DOHH2 (cell line): ENCODE measurements at regions not wholly inside any gene's neighbourhood (a gene's known extent, or its start where the extent isn't known, plus 50 kb on each side); places are given as distances from the start of the nearest gene placed in this dataset.

ENCODE experiments used
- EZH2phosphoT487 ChIP-seq: fragments of 200-600 bp; sonication (generic); IDR thresholded peaks from 2 replicates; pipeline ENCODE4 v1.6.1; 2017; ENCODE audit warnings: borderline replicate concordance, mild to moderate bottlenecking, antibody characterized with exemption, low read length, moderate library complexity, mixed read lengths
- TF ChIP-seq, protein P1 (sequence below): fragments of 200-600 bp; sonication (generic); IDR thresholded peaks from one replicate; pipeline ENCODE4 v1.5.1; 2014; ENCODE audit warnings: antibody characterized with exemption, mild to moderate bottlenecking, low read depth, low read length; ENCODE audit not compliant: poor library complexity, severe bottlenecking

DNA sequence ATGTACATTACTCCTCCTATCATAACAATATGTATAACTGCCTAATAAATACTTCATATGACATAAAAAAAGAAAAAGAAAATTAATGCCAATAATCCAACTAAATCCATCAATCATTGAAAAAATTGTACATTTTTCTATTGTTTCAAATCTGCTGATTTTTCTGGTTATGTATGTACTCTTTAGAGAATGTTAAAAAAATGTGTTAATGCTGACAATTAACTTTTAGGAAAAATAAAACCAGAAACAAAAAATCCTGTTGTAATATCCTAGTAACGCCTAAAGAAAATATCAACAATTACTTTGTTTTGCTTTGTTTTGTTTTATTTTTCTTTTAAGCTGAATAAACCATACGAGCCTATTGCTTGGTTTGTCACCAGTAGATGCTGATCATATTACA, 213.9 kb upstream of the USP25 start:
- TF ChIP-seq EZH2phosphoT487 = no peak
- TF ChIP-seq, protein P1, sequence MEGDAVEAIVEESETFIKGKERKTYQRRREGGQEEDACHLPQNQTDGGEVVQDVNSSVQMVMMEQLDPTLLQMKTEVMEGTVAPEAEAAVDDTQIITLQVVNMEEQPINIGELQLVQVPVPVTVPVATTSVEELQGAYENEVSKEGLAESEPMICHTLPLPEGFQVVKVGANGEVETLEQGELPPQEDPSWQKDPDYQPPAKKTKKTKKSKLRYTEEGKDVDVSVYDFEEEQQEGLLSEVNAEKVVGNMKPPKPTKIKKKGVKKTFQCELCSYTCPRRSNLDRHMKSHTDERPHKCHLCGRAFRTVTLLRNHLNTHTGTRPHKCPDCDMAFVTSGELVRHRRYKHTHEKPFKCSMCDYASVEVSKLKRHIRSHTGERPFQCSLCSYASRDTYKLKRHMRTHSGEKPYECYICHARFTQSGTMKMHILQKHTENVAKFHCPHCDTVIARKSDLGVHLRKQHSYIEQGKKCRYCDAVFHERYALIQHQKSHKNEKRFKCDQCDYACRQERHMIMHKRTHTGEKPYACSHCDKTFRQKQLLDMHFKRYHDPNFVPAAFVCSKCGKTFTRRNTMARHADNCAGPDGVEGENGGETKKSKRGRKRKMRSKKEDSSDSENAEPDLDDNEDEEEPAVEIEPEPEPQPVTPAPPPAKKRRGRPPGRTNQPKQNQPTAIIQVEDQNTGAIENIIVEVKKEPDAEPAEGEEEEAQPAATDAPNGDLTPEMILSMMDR = no peak
